MG63 (cell line): ENCODE measurements at regions not wholly inside any gene's neighbourhood (a gene's known extent, or its start where the extent isn't known, plus 50 kb on each side); places are given as distances from the start of the nearest gene placed in this dataset.

Experiments used
- DNase-seq: peaks from one replicate; pipeline ENCODE4 v3.0.0-alpha.2; 2020
- H3K27me3 ChIP-seq: fragments of 250-450 bp; sonication (Bioruptor Pico); 2 replicates; pipeline ENCODE4 v1.5.1; 2020; ENCODE audit warnings: mild to moderate bottlenecking, moderate library complexity
- H3K36me3 ChIP-seq: fragments of 250-450 bp; sonication (Bioruptor Pico); 2 replicates; pipeline ENCODE4 v1.5.1; 2020; ENCODE audit warnings: mild to moderate bottlenecking, moderate library complexity
- H3K4me3 ChIP-seq: fragments of 250-450 bp; sonication (Bioruptor Pico); 2 replicates; pipeline ENCODE4 v1.5.1; 2020; ENCODE audit warnings: mild to moderate bottlenecking, moderate library complexity
- H3K9me3 ChIP-seq: fragments of 250-450 bp; sonication (Bioruptor Pico); 2 replicates; pipeline ENCODE4 v1.5.1; 2020; ENCODE audit warnings: mild to moderate bottlenecking, moderate library complexity

- Histone ChIP-seq H3K27me3 (no peaks in the 10 kb centered on the region), H3K4me3 (no peak overlapping the region), H3K9me3 (peaks cover 15% of the 10 kb centered on the region), H3K36me3 (no peaks in the 10 kb centered on the region)
- DNase-seq = no peak
These were observed 109.4 kb downstream of the MBL2 start for GRCh38 chr10:52663161-52663560.

GRCh38 chr10:52664629-52665028, 108.0 kb downstream of the MBL2 start:
- DNase-seq = no peak
- no peaks in the 10 kb centered on the region for H3K36me3 ChIP-seq
- no peak overlapping the region for H3K4me3 ChIP-seq
- no peaks in the 10 kb centered on the region for H3K27me3 ChIP-seq
- peaks cover 15% of the 10 kb centered on the region for H3K9me3 ChIP-seq

- DNase-seq = no peak
- no peak overlapping the region for H3K4me3 ChIP-seq
These were observed 106.8 kb downstream of the MBL2 start for GRCh38 chr10:52665821-52666220.

GRCh38 chr10:52666931-52667330, 105.7 kb downstream of the MBL2 start:
- no peak overlapping the region for H3K4me3 ChIP-seq
- H3K27me3 ChIP-seq = no peaks in the 10 kb centered on the region
- H3K36me3 ChIP-seq = no peaks in the 10 kb centered on the region
- peaks cover 15% of the 10 kb centered on the region for H3K9me3 ChIP-seq
- no peak for DNase-seq

More at GRCh38 chr10:52665821-52666220, 106.8 kb downstream of the MBL2 start:
- Histone ChIP-seq H3K27me3 (no peaks in the 10 kb centered on the region), H3K36me3 (no peaks in the 10 kb centered on the region), H3K9me3 (peaks cover 15% of the 10 kb centered on the region)

- Histone ChIP-seq H3K36me3 (no peaks in the 10 kb centered on the region), H3K9me3 (peaks cover 14% of the 10 kb centered on the region), H3K27me3 (no peaks in the 10 kb centered on the region), H3K4me3 (no peak overlapping the region)
- DNase-seq = peak; percentile 73
These were observed 104.6 kb downstream of the MBL2 start for GRCh38 chr10:52668024-52668423.

- H3K27me3 ChIP-seq = no peaks in the 10 kb centered on the region
- H3K9me3 ChIP-seq = peaks cover 5% of the 10 kb centered on the region
- no peak overlapping the region for H3K4me3 ChIP-seq
- H3K36me3 ChIP-seq = no peaks in the 10 kb centered on the region
- DNase-seq = no peak
These were observed 99.7 kb downstream of the MBL2 start for GRCh38 chr10:52672880-52673279.

- DNase-seq = no peak
- Histone ChIP-seq H3K36me3 (no peaks in the 10 kb centered on the region), H3K4me3 (no peak overlapping the region), H3K9me3 (peaks cover 5% of the 10 kb centered on the region), H3K27me3 (no peaks in the 10 kb centered on the region)
These were observed 99.1 kb downstream of the MBL2 start for GRCh38 chr10:52673468-52673867.

- no peak for DNase-seq
- Histone ChIP-seq H3K27me3 (no peaks in the 10 kb centered on the region), H3K36me3 (no peaks in the 10 kb centered on the region)
These were observed 98.1 kb downstream of the MBL2 start for GRCh38 chr10:52674474-52674873.

GRCh38 chr10:52677086-52677485, 95.5 kb downstream of the MBL2 start:
- H3K4me3 ChIP-seq = no peak overlapping the region
- no peaks in the 10 kb centered on the region for H3K27me3 ChIP-seq
- DNase-seq = no peak

More at GRCh38 chr10:52674474-52674873, 98.1 kb downstream of the MBL2 start:
- Histone ChIP-seq H3K9me3 (peaks cover 5% of the 10 kb centered on the region), H3K4me3 (no peak overlapping the region)

GRCh38 chr10:52678611-52679010, 94.0 kb downstream of the MBL2 start:
- DNase-seq = no peak
- Histone ChIP-seq H3K36me3 (no peaks in the 10 kb centered on the region), H3K9me3 (peaks cover 5% of the 10 kb centered on the region), H3K27me3 (no peaks in the 10 kb centered on the region), H3K4me3 (no peak overlapping the region)

More at GRCh38 chr10:52677086-52677485, 95.5 kb downstream of the MBL2 start:
- no peaks in the 10 kb centered on the region for H3K36me3 ChIP-seq
- peaks cover 5% of the 10 kb centered on the region for H3K9me3 ChIP-seq

- no peak for DNase-seq
- no peaks in the 10 kb centered on the region for H3K27me3 ChIP-seq
These were observed 93.5 kb downstream of the MBL2 start for GRCh38 chr10:52679117-52679516.

GRCh38 chr10:52682766-52683165, 89.8 kb downstream of the MBL2 start:
- no peaks in the 10 kb centered on the region for H3K9me3 ChIP-seq
- no peaks in the 10 kb centered on the region for H3K36me3 ChIP-seq
- no peak overlapping the region for H3K4me3 ChIP-seq
- DNase-seq = no peak
- no peaks in the 10 kb centered on the region for H3K27me3 ChIP-seq

More at GRCh38 chr10:52679117-52679516, 93.5 kb downstream of the MBL2 start:
- Histone ChIP-seq H3K9me3 (peaks cover 5% of the 10 kb centered on the region), H3K36me3 (no peaks in the 10 kb centered on the region), H3K4me3 (no peak overlapping the region)

- H3K27me3 ChIP-seq = no peaks in the 10 kb centered on the region
- DNase-seq = no peak
- H3K36me3 ChIP-seq = no peaks in the 10 kb centered on the region
- no peak overlapping the region for H3K4me3 ChIP-seq
- H3K9me3 ChIP-seq = no peaks in the 10 kb centered on the region
These were observed 88.8 kb downstream of the MBL2 start for GRCh38 chr10:52683776-52684175.

- Histone ChIP-seq H3K4me3 (no peak overlapping the region), H3K27me3 (no peaks in the 10 kb centered on the region), H3K36me3 (no peaks in the 10 kb centered on the region), H3K9me3 (peaks cover 16% of the 10 kb centered on the region)
- DNase-seq = peak; percentile 1
These were observed 83.7 kb downstream of the MBL2 start for GRCh38 chr10:52688899-52689298.

GRCh38 chr10:52696232-52696631, 76.4 kb downstream of the MBL2 start:
- no peak for DNase-seq
- Histone ChIP-seq H3K4me3 (no peak overlapping the region), H3K27me3 (no peaks in the 10 kb centered on the region), H3K36me3 (no peaks in the 10 kb centered on the region), H3K9me3 (peaks cover 9% of the 10 kb centered on the region; the same call in 1 of the 2 replicates)

- peak; percentile 53 for DNase-seq
- no peak overlapping the region for H3K4me3 ChIP-seq
- no peaks in the 10 kb centered on the region for H3K27me3 ChIP-seq
- no peaks in the 10 kb centered on the region for H3K36me3 ChIP-seq
- H3K9me3 ChIP-seq = no peaks in the 10 kb centered on the region
These were observed 70.9 kb downstream of the MBL2 start for GRCh38 chr10:52701647-52702046.

- Histone ChIP-seq H3K36me3 (no peaks in the 10 kb centered on the region), H3K4me3 (no peak overlapping the region), H3K9me3 (no peaks in the 10 kb centered on the region), H3K27me3 (no peaks in the 10 kb centered on the region)
- no peak for DNase-seq
These were observed 69.1 kb downstream of the MBL2 start for GRCh38 chr10:52703451-52703850.

GRCh38 chr10:52703898-52704297, 68.7 kb downstream of the MBL2 start:
- Histone ChIP-seq H3K36me3 (no peaks in the 10 kb centered on the region), H3K27me3 (no peaks in the 10 kb centered on the region), H3K4me3 (no peak overlapping the region), H3K9me3 (no peaks in the 10 kb centered on the region)
- peak; percentile 8 for DNase-seq
